ENCODE measurements at regions not wholly inside any gene's neighbourhood (a gene's known extent, or its start where the extent isn't known, plus 50 kb on each side); places are given as distances from the start of the nearest gene placed in this dataset.

DNA sequence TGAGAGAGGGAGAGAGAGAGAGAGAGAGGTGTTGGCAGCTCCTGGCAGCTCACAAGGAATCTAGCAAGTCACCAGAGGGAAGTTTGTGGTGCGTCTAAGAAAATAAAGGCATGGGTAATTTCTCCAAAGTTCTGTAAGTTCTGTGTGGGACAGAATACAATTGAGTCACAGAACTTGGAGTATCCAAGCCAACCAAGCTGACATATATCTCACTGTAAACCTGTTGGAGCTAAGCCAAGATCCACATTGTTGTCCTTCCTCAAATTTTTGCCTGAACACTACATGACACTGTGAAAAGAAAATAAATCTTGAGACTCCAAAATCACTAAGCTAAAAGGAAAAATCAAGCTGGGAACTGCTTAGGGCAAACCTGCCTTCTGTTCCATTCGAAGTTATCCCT is 436.7 kb downstream of the MEI4 start:
- intact Hi-C loops (cut with DNase I; ENCODE audit: low total_unique reads) = no loop called here
- no peaks in the 10 kb centered on the region for H3K27me3 ChIP-seq
- no peak for TF ChIP-seq POLR2A (IDR thresholded peaks at IDR 0.05)
- TF ChIP-seq, protein P1, sequence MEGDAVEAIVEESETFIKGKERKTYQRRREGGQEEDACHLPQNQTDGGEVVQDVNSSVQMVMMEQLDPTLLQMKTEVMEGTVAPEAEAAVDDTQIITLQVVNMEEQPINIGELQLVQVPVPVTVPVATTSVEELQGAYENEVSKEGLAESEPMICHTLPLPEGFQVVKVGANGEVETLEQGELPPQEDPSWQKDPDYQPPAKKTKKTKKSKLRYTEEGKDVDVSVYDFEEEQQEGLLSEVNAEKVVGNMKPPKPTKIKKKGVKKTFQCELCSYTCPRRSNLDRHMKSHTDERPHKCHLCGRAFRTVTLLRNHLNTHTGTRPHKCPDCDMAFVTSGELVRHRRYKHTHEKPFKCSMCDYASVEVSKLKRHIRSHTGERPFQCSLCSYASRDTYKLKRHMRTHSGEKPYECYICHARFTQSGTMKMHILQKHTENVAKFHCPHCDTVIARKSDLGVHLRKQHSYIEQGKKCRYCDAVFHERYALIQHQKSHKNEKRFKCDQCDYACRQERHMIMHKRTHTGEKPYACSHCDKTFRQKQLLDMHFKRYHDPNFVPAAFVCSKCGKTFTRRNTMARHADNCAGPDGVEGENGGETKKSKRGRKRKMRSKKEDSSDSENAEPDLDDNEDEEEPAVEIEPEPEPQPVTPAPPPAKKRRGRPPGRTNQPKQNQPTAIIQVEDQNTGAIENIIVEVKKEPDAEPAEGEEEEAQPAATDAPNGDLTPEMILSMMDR (IDR thresholded peaks at IDR 0.05) = no peak
- no peaks in the 10 kb centered on the region for H3K9me3 ChIP-seq
- no peak overlapping the region for H3K4me3 ChIP-seq
- no peaks in the 10 kb centered on the region for H3K36me3 ChIP-seq (ENCODE audit: low read depth, missing control alignments)
- DNase-seq = no peak
- H3K4me1 ChIP-seq = no peaks in the 10 kb centered on the region
- 42 to 57% methylated on average over 2 of the region's 2 CpGs for WGBS, 2 donors
- no peak overlapping the region for H3K27ac ChIP-seq

DNA sequence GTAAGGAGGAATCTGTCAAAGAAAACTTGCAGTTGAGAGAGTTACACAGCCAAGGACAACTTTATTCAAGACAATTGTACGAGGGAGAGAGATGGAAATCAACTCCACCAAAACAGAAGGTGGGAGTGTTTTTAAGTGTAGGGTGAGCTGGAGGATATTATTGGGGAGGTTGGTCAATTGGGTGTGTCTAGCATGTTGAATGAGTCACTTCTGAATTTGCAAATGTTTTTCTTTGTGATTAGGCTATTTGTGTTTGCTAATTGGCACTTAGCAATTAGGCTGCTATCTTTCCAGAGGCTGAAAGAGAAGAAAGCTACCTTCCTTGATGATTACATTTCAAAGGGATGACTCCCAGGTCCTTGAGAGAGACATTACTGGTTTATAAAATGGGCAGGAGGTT is 441.1 kb downstream of the MEI4 start:
- DNase-seq = no peak
- Histone ChIP-seq H3K36me3 (ENCODE audit: low read depth, missing control alignments) (no peaks in the 10 kb centered on the region), H3K27me3 (no peaks in the 10 kb centered on the region), H3K4me3 (no peak overlapping the region), H3K4me1 (no peaks in the 10 kb centered on the region), H3K27ac (no peak overlapping the region), H3K9me3 (no peaks in the 10 kb centered on the region)
- no peak for TF ChIP-seq POLR2A (IDR thresholded peaks at IDR 0.05)
- TF ChIP-seq, protein P1 (IDR thresholded peaks at IDR 0.05) = no peak
- intact Hi-C loops (cut with DNase I; ENCODE audit: low total_unique reads) = no loop called here
- WGBS, 2 donors = 23 to 42% methylated on average over 1 of the region's 1 CpG

DNA sequence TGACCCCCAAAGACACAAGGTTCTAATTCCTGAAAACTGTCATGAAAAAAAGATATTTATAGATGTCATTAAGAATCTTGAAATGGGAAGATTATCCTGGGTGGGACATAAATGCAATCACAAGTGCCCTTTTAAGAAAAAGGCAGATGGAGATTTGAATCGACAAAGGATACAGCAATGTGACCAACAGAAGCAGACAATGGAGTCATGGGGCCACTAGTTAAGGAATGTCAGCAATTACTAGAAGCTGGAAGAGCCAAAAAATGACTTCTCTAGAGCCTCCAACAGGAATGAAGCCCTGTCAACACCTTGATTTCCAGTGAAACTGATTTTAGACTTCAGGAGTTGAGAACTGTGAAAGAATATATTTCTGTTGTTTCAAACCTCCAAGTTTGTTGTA is 448.5 kb downstream of the MEI4 start:
- Histone ChIP-seq H3K27ac (no peak overlapping the region), H3K9me3 (no peaks in the 10 kb centered on the region), H3K4me3 (no peak overlapping the region), H3K27me3 (no peaks in the 10 kb centered on the region), H3K36me3 (ENCODE audit: low read depth, missing control alignments) (no peaks in the 10 kb centered on the region), H3K4me1 (no peaks in the 10 kb centered on the region)
- no peak for DNase-seq
- intact Hi-C loops (cut with DNase I; ENCODE audit: low total_unique reads) = no loop called here
- no peak for TF ChIP-seq POLR2A (IDR thresholded peaks at IDR 0.05)
- TF ChIP-seq, protein P1 (IDR thresholded peaks at IDR 0.05) = no peak
- WGBS, 2 donors = 91% methylated on average over 1 of the region's 1 CpG

DNA sequence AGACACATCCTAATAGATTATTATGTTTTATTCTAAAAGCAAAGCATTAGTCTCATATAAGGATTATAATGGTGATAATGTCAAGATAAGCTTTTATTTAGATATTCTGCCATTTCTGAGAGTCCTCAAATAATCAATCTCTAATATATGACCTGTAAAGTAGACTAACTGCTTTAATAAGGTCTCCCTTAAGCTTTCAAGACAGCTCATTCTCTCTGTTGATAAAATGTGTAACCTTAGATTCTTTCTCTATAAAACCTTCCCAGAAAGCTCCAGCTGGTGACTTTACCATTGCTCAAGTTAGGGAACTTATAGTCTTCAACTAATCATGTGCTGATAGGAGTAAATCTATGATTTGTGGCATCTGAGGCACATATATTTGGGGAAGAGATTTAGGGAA is 457.8 kb downstream of the MEI4 start:
- intact Hi-C loops (cut with DNase I; ENCODE audit: low total_unique reads) = no loop called here
- Histone ChIP-seq H3K4me1 (no peaks in the 10 kb centered on the region), H3K27ac (no peak overlapping the region), H3K36me3 (ENCODE audit: low read depth, missing control alignments) (no peaks in the 10 kb centered on the region), H3K27me3 (no peaks in the 10 kb centered on the region), H3K9me3 (no peaks in the 10 kb centered on the region), H3K4me3 (no peak overlapping the region)
- TF ChIP-seq, protein P1 (IDR thresholded peaks at IDR 0.05) = no peak
- no peak for TF ChIP-seq POLR2A (IDR thresholded peaks at IDR 0.05)
- no peak for DNase-seq

DNA sequence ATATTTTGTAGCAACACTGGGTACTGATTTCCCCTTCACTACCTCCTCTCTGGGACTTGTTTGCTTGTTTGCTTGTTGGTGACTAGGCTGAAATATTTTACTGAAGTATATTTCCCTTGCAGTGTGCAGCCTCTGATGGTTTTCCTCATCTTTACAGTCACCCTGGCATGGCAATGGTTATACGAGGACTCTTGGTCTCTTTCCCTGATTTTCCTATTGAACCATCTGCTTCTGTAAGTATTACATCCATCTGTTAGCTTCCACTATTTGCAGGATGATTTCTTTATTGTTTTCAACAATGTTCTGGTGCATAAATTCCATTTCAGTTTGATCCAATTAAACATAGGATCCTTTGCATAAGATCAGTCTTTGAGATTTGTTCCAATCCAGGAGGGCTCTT is 465.1 kb downstream of the MEI4 start:
- Histone ChIP-seq H3K9me3 (no peaks in the 10 kb centered on the region), H3K4me3 (no peak overlapping the region), H3K36me3 (ENCODE audit: low read depth, missing control alignments) (no peaks in the 10 kb centered on the region), H3K4me1 (no peaks in the 10 kb centered on the region), H3K27me3 (no peaks in the 10 kb centered on the region), H3K27ac (no peak overlapping the region)
- intact Hi-C loops (cut with DNase I; ENCODE audit: low total_unique reads) = no loop called here
- WGBS, 2 donors = 67 to 83% methylated on average over 1 of the region's 1 CpG
- no peak for TF ChIP-seq POLR2A (IDR thresholded peaks at IDR 0.05)
- TF ChIP-seq, protein P1 (IDR thresholded peaks at IDR 0.05) = no peak
- DNase-seq = no peak
